Astrocyte (in vitro differentiated cells and primary cell): ENCODE measurements at regions not wholly inside any gene's neighbourhood (a gene's known extent, or its start where the extent isn't known, plus 50 kb on each side); places are given as distances from the start of the nearest gene placed in this dataset.
A peak's percentile ranks its signal among the peaks of the same experiment; 100 is the strongest.

ENCODE experiments used
- DNase-seq: peaks from one replicate; pipeline ENCODE4 v3.0.0-alpha.2; 2010; ENCODE audit warnings: low read depth
- FAIRE-seq: peaks from 2 replicates; lab custom pipeline; 2011; peaks lifted over from hg19 to GRCh38; lab: Jason Lieb, UNC
- H2AFZ ChIP-seq: 2 replicates; pipeline ENCODE4 v1.6.0; 2012; ENCODE audit warnings: low read depth, low read length, inconsistent platforms
- H3K27ac ChIP-seq: 2 replicates; pipeline ENCODE4 v1.5.1; 2011; ENCODE audit warnings: low read depth, low read length, inconsistent platforms
- H3K27me3 ChIP-seq: 2 replicates; pipeline ENCODE4 v1.6.0; 2011; ENCODE audit warnings: low read length, inconsistent platforms; ENCODE audit not compliant: insufficient read depth
- H3K36me3 ChIP-seq: 2 replicates; pipeline ENCODE4 v1.5.1; 2011; ENCODE audit warnings: low read length, inconsistent platforms; ENCODE audit not compliant: insufficient read depth
- H3K4me1 ChIP-seq: 2 replicates; pipeline ENCODE4 v1.5.1; 2011; ENCODE audit warnings: low read length, inconsistent platforms; ENCODE audit not compliant: insufficient read depth
- H3K4me2 ChIP-seq: 2 replicates; pipeline ENCODE4 v1.6.0; 2012; ENCODE audit warnings: low read length, inconsistent platforms
- H3K4me3 ChIP-seq: 2 replicates; pipeline ENCODE4 v1.5.1; 2011; ENCODE audit warnings: low read depth, mild to moderate bottlenecking, low read length, inconsistent platforms; ENCODE audit not compliant: insufficient read depth
- H3K79me2 ChIP-seq: 2 replicates; pipeline ENCODE4 v1.6.0; 2012; ENCODE audit warnings: mild to moderate bottlenecking, low read length, inconsistent platforms; ENCODE audit not compliant: insufficient read depth
- H3K9ac ChIP-seq: 2 replicates; pipeline ENCODE4 v1.6.0; 2012; ENCODE audit warnings: mild to moderate bottlenecking, low read length, inconsistent platforms
- H3K9me3 ChIP-seq: 2 replicates; pipeline ENCODE4 v1.5.1; 2012; ENCODE audit warnings: low read depth, mild to moderate bottlenecking, low read length, inconsistent platforms; ENCODE audit not compliant: insufficient read depth
- H4K20me1 ChIP-seq: 2 replicates; pipeline ENCODE4 v1.6.0; 2012; ENCODE audit warnings: low read length, inconsistent platforms; ENCODE audit not compliant: insufficient read depth
- H3K27ac Mint-ChIP-seq: one replicate; pipeline ENCODE4 v1.8.0; 2021; ENCODE audit warnings: mild to moderate bottlenecking, mixed read lengths; ENCODE audit not compliant: unreplicated experiment
- H3K27me3 Mint-ChIP-seq: one replicate; pipeline ENCODE4 v1.8.0; 2021; ENCODE audit warnings: low read depth, mixed read lengths; ENCODE audit not compliant: unreplicated experiment
- H3K36me3 Mint-ChIP-seq: one replicate; pipeline ENCODE4 v1.8.0; 2021; ENCODE audit warnings: low read depth, mixed read lengths; ENCODE audit not compliant: unreplicated experiment
- H3K4me1 Mint-ChIP-seq: one replicate; pipeline ENCODE4 v1.8.0; 2021; ENCODE audit warnings: low read depth, mixed read lengths; ENCODE audit not compliant: unreplicated experiment
- H3K4me3 Mint-ChIP-seq: one replicate; pipeline ENCODE4 v1.8.0; 2021; ENCODE audit warnings: mild to moderate bottlenecking, moderate library complexity, mixed read lengths; ENCODE audit not compliant: unreplicated experiment
- H3K9me3 Mint-ChIP-seq: one replicate; pipeline ENCODE4 v1.8.0; 2021; ENCODE audit warnings: mild to moderate bottlenecking, mixed read lengths; ENCODE audit not compliant: unreplicated experiment
- EZH2 ChIP-seq: IDR thresholded peaks from 2 replicates; pipeline ENCODE4 v1.6.1; 2012; ENCODE audit warnings: mild to moderate bottlenecking, low read length, inconsistent platforms; ENCODE audit not compliant: insufficient read depth
- TF ChIP-seq, protein P1 (sequence below): IDR thresholded peaks from 2 replicates; pipeline ENCODE4 v1.5.1; 2011; ENCODE audit warnings: low read depth, mild to moderate bottlenecking, inconsistent platforms, low read length, moderate library complexity; ENCODE audit not compliant: insufficient read depth

DNA sequence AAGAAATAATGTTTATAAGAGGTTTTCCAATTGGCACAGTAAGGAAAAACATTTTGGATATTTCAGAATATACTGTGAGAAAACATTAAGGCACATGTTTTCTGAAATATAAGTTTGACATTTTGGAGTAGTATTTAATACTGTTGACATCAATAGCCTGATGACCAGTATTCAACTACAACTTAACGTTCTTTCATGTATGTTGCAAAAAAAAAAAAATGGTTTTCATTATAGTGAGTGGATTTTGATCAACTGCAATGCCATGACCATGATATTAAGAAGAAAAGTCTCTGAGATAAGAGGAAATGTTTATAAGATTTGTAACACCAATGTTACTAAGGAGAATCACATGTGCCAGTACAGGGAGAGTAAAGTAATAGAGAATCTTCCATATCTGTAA lies 252.8 kb upstream of the RORA start:
- no peak overlapping the region for H2AFZ ChIP-seq
- no peak overlapping the region for H3K9ac ChIP-seq
- no peaks in the 10 kb centered on the region for H3K9me3 Mint-ChIP-seq
- H3K4me1 ChIP-seq, result peaks cover 5% of the 10 kb centered on the region
- no peaks in the 10 kb centered on the region for H3K79me2 ChIP-seq
- no peaks in the 10 kb centered on the region for H3K36me3 Mint-ChIP-seq
- no peak overlapping the region for H3K4me3 Mint-ChIP-seq
- H3K9me3 ChIP-seq, result no peaks in the 10 kb centered on the region
- peaks cover 18% of the 10 kb centered on the region for H3K4me1 Mint-ChIP-seq
- no peak overlapping the region for H3K4me2 ChIP-seq
- H4K20me1 ChIP-seq, result no peaks in the 10 kb centered on the region
- TF ChIP-seq, protein P1, sequence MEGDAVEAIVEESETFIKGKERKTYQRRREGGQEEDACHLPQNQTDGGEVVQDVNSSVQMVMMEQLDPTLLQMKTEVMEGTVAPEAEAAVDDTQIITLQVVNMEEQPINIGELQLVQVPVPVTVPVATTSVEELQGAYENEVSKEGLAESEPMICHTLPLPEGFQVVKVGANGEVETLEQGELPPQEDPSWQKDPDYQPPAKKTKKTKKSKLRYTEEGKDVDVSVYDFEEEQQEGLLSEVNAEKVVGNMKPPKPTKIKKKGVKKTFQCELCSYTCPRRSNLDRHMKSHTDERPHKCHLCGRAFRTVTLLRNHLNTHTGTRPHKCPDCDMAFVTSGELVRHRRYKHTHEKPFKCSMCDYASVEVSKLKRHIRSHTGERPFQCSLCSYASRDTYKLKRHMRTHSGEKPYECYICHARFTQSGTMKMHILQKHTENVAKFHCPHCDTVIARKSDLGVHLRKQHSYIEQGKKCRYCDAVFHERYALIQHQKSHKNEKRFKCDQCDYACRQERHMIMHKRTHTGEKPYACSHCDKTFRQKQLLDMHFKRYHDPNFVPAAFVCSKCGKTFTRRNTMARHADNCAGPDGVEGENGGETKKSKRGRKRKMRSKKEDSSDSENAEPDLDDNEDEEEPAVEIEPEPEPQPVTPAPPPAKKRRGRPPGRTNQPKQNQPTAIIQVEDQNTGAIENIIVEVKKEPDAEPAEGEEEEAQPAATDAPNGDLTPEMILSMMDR, result no peak
- no peak for TF ChIP-seq EZH2
- H3K27ac Mint-ChIP-seq, result no peak overlapping the region
- no peaks in the 10 kb centered on the region for H3K36me3 ChIP-seq
- no peaks in the 10 kb centered on the region for H3K27me3 ChIP-seq
- H3K4me3 ChIP-seq, result no peak overlapping the region
- H3K27me3 Mint-ChIP-seq, result peaks cover 1% of the 10 kb centered on the region
- H3K27ac ChIP-seq, result no peak overlapping the region
- no peak for FAIRE-seq
- DNase-seq, result no peak

DNA sequence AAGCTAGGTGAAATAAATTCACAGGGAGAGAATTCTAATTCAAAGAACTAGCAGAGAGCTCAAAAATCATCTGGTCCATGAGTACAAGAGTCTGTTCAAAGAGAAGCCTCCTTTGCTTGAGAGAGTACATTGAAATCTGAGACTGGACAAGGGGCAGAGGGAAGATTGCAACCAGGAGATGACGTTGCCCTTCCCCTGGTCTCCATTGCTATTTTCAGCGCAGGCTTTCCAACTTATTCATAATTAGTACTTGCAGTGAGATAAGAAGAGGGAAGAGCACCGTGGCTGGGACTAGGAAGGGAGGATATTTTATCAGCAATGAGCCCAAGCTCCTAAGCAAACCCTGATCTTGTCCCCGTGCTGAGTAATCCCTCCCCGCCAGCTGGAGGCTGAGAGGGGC lies 251.8 kb upstream of the RORA start:
- TF ChIP-seq, protein P1, result no peak
- no peak for TF ChIP-seq EZH2
- Histone ChIP-seq H2AFZ (no peak overlapping the region), H3K27me3 (no peaks in the 10 kb centered on the region), H3K36me3 (no peaks in the 10 kb centered on the region), H3K27ac (peak overlapping the region; percentile 4), H3K4me3 (no peak overlapping the region), H3K4me2 (no peak overlapping the region), H3K4me1 (peaks cover 5% of the 10 kb centered on the region), H3K9me3 (no peaks in the 10 kb centered on the region), H3K9ac (no peak overlapping the region), H3K79me2 (no peaks in the 10 kb centered on the region), H4K20me1 (no peaks in the 10 kb centered on the region)
- FAIRE-seq (no peak), DNase-seq (no peak)
- H3K9me3 Mint-ChIP-seq, result no peaks in the 10 kb centered on the region
- H3K27ac Mint-ChIP-seq, result no peak overlapping the region
- H3K4me1 Mint-ChIP-seq, result peaks cover 18% of the 10 kb centered on the region
- H3K4me3 Mint-ChIP-seq, result no peak overlapping the region
- no peaks in the 10 kb centered on the region for H3K36me3 Mint-ChIP-seq
- H3K27me3 Mint-ChIP-seq, result peaks cover 1% of the 10 kb centered on the region

DNA sequence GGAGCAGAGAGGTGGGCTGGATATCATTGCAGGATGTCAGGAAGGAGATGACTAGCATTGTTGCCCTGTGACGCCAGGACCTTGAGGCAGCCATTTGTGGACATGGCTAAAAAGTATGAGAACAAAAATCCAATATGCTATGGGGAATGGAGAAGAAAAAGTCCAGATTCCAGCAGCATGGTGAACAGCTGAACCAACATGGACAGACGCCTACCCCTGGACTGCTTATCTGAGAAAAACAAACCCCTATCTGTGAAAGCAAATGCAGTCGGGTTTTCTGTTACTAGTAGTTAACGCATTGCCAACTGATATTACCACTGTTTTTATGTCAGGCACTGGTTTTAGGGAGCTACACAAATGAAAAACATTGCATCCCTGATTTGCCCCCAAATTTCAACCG lies 251.2 kb upstream of the RORA start:
- Histone ChIP-seq H3K4me1 (peaks cover 5% of the 10 kb centered on the region), H2AFZ (no peak overlapping the region), H3K9ac (no peak overlapping the region), H3K36me3 (no peaks in the 10 kb centered on the region), H3K4me2 (no peak overlapping the region), H3K79me2 (no peaks in the 10 kb centered on the region), H3K27me3 (no peaks in the 10 kb centered on the region), H3K27ac (peak overlapping the region; percentile 4), H3K9me3 (no peaks in the 10 kb centered on the region), H4K20me1 (no peaks in the 10 kb centered on the region), H3K4me3 (no peak overlapping the region)
- peaks cover 20% of the 10 kb centered on the region for H3K4me1 Mint-ChIP-seq
- no peaks in the 10 kb centered on the region for H3K9me3 Mint-ChIP-seq
- no peak for TF ChIP-seq EZH2
- TF ChIP-seq, protein P1, result no peak
- FAIRE-seq (no peak), DNase-seq (no peak)
- no peaks in the 10 kb centered on the region for H3K36me3 Mint-ChIP-seq
- H3K27ac Mint-ChIP-seq, result peak overlapping the region; percentile 84
- peaks cover 1% of the 10 kb centered on the region for H3K27me3 Mint-ChIP-seq
- H3K4me3 Mint-ChIP-seq, result no peak overlapping the region
